Fibroblast of lung (primary cell): ENCODE measurements at regions not wholly inside any gene's neighbourhood (a gene's known extent, or its start where the extent isn't known, plus 50 kb on each side); places are given as distances from the start of the nearest gene placed in this dataset.

Experiments
- DNase-seq, 2 donors: peaks; one replicate each; pipeline versions ENCODE4 v3.0.0 to v3.0.0-alpha.2; 2010; ENCODE audit warnings: low read depth in 2 of 2
- H2AFZ ChIP-seq: 2 replicates; pipeline ENCODE4 v1.5.1; 2012; ENCODE audit warnings: low read length, control low read depth, inconsistent platforms
- H3K27ac ChIP-seq: 2 replicates; pipeline ENCODE4 v1.5.1; 2011; ENCODE audit warnings: low read length, control low read depth; ENCODE audit not compliant: insufficient read depth
- H3K27me3 ChIP-seq: 2 replicates; pipeline ENCODE4 v1.5.1; 2011; ENCODE audit warnings: mild to moderate bottlenecking, low read length; ENCODE audit not compliant: control insufficient read depth, insufficient read depth
- H3K36me3 ChIP-seq: 2 replicates; pipeline ENCODE4 v1.5.1; 2011; ENCODE audit warnings: low read length; ENCODE audit not compliant: control insufficient read depth, insufficient read depth
- H3K4me1 ChIP-seq: 2 replicates; pipeline ENCODE4 v1.5.1; 2011; ENCODE audit warnings: low read length; ENCODE audit not compliant: control insufficient read depth, insufficient read depth; ENCODE audit errors: extremely low read depth
- H3K4me2 ChIP-seq: 2 replicates; pipeline ENCODE4 v1.5.1; 2011; ENCODE audit warnings: low read length, control low read depth; ENCODE audit not compliant: insufficient read depth; ENCODE audit errors: extremely low read depth
- H3K4me3 ChIP-seq, 4 experiments: fragments of 200-600 bp in 1 of 4; sonication (generic) in 1 of 4; replicated peaks in 1 of 4; 2 replicates each; pipeline ENCODE4 v1.5.1; 2011 to 2016; ENCODE audit warnings: low read length in 4 of 4, low read depth in 3 of 4, mild to moderate bottlenecking in 3 of 4, control low read depth in 2 of 4, inconsistent platforms in 1 of 4, mixed read lengths in 1 of 4; ENCODE audit not compliant: insufficient read depth in 1 of 4; ENCODE audit errors: control extremely low read depth in 1 of 4
- H3K79me2 ChIP-seq: 2 replicates; pipeline ENCODE4 v1.5.1; 2012; ENCODE audit warnings: mild to moderate bottlenecking, low read length, inconsistent platforms; ENCODE audit not compliant: control insufficient read depth, insufficient read depth
- H3K9ac ChIP-seq: 2 replicates; pipeline ENCODE4 v1.5.1; 2011; ENCODE audit warnings: mild to moderate bottlenecking, low read length, control low read depth; ENCODE audit not compliant: insufficient read depth
- H3K9me3 ChIP-seq: 2 replicates; pipeline ENCODE4 v1.5.1; 2012; ENCODE audit warnings: low read depth, low read length; ENCODE audit not compliant: control insufficient read depth, insufficient read depth
- H4K20me1 ChIP-seq: 2 replicates; pipeline ENCODE4 v1.5.1; 2011; ENCODE audit warnings: low read length; ENCODE audit not compliant: control insufficient read depth, insufficient read depth; ENCODE audit errors: extremely low read depth
- CTCF ChIP-seq, 2 donors: IDR thresholded peaks in 1 of 2; conservative IDR thresholded peaks in 1 of 2; 1 replicate in 1 of 2; 2 replicates in 1 of 2; pipeline ENCODE4 v1.5.1; 2011 to 2012; ENCODE audit warnings: low read length in 2 of 2, control low read depth in 1 of 2, inconsistent platforms in 1 of 2, low read depth in 1 of 2, mild to moderate bottlenecking in 1 of 2
- EZH2 ChIP-seq: IDR thresholded peaks from 2 replicates; pipeline ENCODE4 v1.5.1; 2012; ENCODE audit warnings: low read length, control low read depth, mild to moderate bottlenecking; ENCODE audit errors: missing control alignments

GRCh38 chr5:79851391-79851863, 139.6 kb downstream of the MTX3 start:
- H3K4me3 ChIP-seq = no peak overlapping the region
- H3K27me3 ChIP-seq = peaks cover under 1% of the 10 kb centered on the region
- no peaks in the 10 kb centered on the region for H4K20me1 ChIP-seq
- no peaks in the 10 kb centered on the region for H3K9me3 ChIP-seq
- no peaks in the 10 kb centered on the region for H3K79me2 ChIP-seq
- H2AFZ ChIP-seq = no peak overlapping the region
- no peak overlapping the region for H3K27ac ChIP-seq
- no peak overlapping the region for H3K9ac ChIP-seq
- no peak for DNase-seq
- H3K4me2 ChIP-seq = no peak overlapping the region
- H3K4me1 ChIP-seq = no peaks in the 10 kb centered on the region
- no peak for TF ChIP-seq EZH2
- TF ChIP-seq CTCF (conservative IDR thresholded peaks at IDR 0.05 in 1 of 2, IDR thresholded peaks at IDR 0.05 in 1 of 2; ENCODE audit: low read depth in 1 of 2, low read length in 2 of 2) = no peak
- H3K36me3 ChIP-seq = no peaks in the 10 kb centered on the region

GRCh38 chr5:79850941-79851340, 140.1 kb downstream of the MTX3 start:
- Histone ChIP-seq H3K4me1 (no peaks in the 10 kb centered on the region), H4K20me1 (no peaks in the 10 kb centered on the region), H3K4me2 (no peak overlapping the region), H3K4me3 (no peak overlapping the region), H2AFZ (no peak overlapping the region), H3K9ac (no peak overlapping the region), H3K36me3 (no peaks in the 10 kb centered on the region), H3K79me2 (no peaks in the 10 kb centered on the region), H3K27ac (no peak overlapping the region), H3K27me3 (no peaks in the 10 kb centered on the region), H3K9me3 (no peaks in the 10 kb centered on the region)
- no peak for TF ChIP-seq CTCF (conservative IDR thresholded peaks at IDR 0.05 in 1 of 2, IDR thresholded peaks at IDR 0.05 in 1 of 2; ENCODE audit: low read depth in 1 of 2, low read length in 2 of 2)
- no peak for TF ChIP-seq EZH2
- no peak for DNase-seq

GRCh38 chr5:79850316-79850822, 140.7 kb downstream of the MTX3 start:
- Histone ChIP-seq H3K9me3 (no peaks in the 10 kb centered on the region), H4K20me1 (no peaks in the 10 kb centered on the region), H3K9ac (no peak overlapping the region), H3K79me2 (no peaks in the 10 kb centered on the region), H3K36me3 (no peaks in the 10 kb centered on the region), H3K4me1 (peaks cover under 1% of the 10 kb centered on the region), H2AFZ (no peak overlapping the region), H3K4me2 (no peak overlapping the region), H3K4me3 (no peak overlapping the region), H3K27ac (no peak overlapping the region), H3K27me3 (no peaks in the 10 kb centered on the region)
- DNase-seq = peak in 1 of 2 donors; percentile 90
- TF ChIP-seq CTCF (conservative IDR thresholded peaks at IDR 0.05 in 1 of 2, IDR thresholded peaks at IDR 0.05 in 1 of 2; ENCODE audit: low read depth in 1 of 2, low read length in 2 of 2) (no peak), EZH2 (no peak)
